GM18511 (cell line): ENCODE measurements at regions not wholly inside any gene's neighbourhood (a gene's known extent, or its start where the extent isn't known, plus 50 kb on each side); places are given as distances from the start of the nearest gene placed in this dataset.

Source experiments
- ATAC-seq: cut with Tn5 transposase; IDR thresholded peaks from one replicate; pipeline ENCODE4 v1.9.1; 2021; ENCODE audit warnings: mild to moderate bottlenecking, moderate library complexity; ENCODE audit not compliant: unreplicated experiment

DNA sequence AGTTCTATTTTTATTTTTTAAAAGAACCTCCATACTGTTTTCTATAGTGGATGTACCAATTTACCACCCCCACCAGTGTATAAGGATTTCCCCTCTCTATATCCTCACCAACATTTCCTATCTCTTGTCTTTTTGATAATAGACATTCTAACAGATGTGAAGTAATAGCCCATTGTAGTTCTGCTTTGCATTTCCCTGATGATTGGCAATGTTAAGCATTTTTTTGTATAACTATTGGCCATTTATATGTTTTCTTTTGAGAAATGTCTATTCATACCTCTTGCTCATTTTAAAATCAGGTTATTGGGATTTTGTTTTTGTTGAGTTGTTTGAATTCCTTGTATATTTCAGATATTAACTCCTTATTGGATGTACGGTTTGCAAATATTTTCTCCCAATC lies 251.1 kb upstream of the HTR2C start:
- no peak for ATAC-seq

DNA sequence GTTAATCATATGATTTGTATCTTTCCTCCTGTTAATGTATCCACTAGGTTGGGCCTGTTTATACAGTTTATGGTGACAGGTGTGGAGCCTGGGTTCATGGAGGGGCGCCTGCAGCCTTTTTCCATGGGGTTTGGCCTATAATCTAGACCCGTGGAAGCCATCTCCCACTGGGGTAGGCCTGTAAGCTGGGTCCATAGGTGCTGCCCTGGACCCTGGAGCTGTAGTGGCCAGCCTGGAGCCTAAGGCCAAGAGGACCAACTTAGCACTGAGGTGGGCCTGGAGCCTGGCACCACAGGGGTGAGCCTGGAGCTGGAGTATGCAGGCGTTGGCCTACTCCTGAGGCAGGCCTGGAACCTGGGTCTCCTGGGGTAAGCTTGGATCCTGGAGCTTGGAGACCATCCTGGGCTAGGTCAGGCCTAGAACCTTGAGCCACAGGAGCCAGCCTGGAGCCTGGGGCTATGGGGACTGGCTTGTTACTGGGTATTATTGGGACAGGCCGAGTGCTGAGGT lies 249.4 kb upstream of the HTR2C start:
- ATAC-seq = no peak

DNA sequence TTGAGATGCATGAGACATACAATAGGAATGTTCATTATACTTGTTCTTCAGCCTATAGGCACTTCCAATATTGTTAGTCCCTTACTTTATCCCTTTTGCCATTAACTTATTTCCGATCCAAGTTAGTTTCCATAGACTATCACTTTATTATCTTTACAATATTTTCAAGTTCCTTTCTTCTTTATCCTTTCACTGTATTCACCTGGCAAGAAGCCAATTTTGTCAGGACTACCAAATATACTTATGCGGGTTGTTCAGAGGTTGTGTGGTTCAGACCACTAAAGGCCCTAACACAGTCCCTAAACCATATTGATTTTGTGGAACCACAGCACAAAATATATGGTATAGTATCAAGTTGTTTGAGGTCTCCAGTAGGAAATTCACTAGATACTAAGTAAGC lies 245.0 kb upstream of the HTR2C start:
- no peak for ATAC-seq

- peak; percentile 78 for ATAC-seq
Measured at GRCh38 chrX:114344756-114345349, 239.0 kb upstream of the HTR2C start.

- ATAC-seq = no peak
Measured at GRCh38 chrX:114361076-114361725, 222.7 kb upstream of the HTR2C start.

GRCh38 chrX:114363346-114363745 lies 220.5 kb upstream of the HTR2C start:
- ATAC-seq = no peak

- no peak for ATAC-seq
Measured at GRCh38 chrX:114365065-114365834, 218.6 kb upstream of the HTR2C start.

DNA sequence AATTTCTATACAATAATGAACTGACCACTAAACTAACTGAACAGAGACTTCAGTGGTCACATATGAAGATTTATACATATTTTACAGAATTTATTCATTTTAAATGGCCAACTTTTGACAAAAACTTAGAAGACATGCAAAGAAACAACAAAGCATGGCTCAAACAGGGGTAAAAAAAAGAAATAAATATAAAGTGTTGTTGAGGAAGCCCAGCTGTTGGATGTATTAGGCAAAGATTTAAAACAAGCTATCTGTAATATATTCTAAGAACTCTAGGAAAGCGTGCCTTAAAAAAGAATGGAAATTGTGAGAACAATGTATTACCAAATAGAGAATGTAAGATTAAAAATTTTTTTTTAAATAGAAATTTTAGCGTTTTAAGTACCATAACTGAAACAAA lies 210.9 kb upstream of the HTR2C start:
- ATAC-seq = no peak

DNA sequence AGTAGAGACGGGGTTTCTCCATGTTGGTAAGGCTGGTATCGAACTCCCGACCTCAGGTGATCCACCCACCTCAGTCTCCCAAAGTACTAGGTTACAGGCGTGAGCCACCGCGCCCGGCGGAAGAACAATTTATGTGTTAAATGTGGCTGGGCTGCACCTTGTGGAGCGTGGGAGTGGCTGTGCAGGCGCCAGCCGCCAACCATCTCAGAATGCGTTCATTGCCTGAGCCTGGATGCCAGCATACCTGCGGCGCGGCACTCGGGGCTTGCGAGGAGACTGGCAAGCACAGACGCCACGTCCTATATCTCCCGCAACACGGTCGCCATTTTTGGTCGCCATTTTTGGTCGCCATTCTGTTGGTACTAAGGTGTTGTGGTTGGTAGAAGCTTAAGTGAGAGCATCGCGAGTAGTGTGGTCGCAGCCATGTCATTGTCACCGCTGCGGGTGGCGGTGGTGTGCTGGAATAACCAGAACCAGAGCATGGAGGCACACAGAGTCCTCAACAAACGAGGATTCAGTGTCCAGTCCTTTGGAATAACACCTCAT lies 193.6 kb upstream of the HTR2C start:
- ATAC-seq = no peak
